A549 (cell line): ENCODE measurements at regions not wholly inside any gene's neighbourhood (a gene's known extent, or its start where the extent isn't known, plus 50 kb on each side); places are given as distances from the start of the nearest gene placed in this dataset.

Experiments
- ATAC-seq, 2 experiments: fragments of 200-7000 bp in 1 of 2; fragments of >200 bp in 1 of 2; cut with Nextera tagmentation in 1 of 2; cut with Tn5 transposase in 1 of 2; 3 replicates each; pipeline versions ENCODE4 v1.8.0 to v1.9.1; 2018 to 2020; ENCODE audit warnings: mild to moderate bottlenecking in 1 of 2, moderate library complexity in 1 of 2
- CTCF ChIA-PET: fragments of 300-600 bp; sonication (Branson Sonifier 250); formaldehyde crosslinking; extraction: SDS; loops from one replicate; lab custom pipeline; 2021; ENCODE audit warnings: antibody characterized with exemption, inconsistent platforms; lab: Yijun Ruan, JAX
- POLR2A ChIA-PET: fragments of 350-600 bp; formaldehyde crosslinking; extraction: SDS; loops from one replicate; lab custom pipeline; 2021; ENCODE audit warnings: antibody characterized with exemption, inconsistent platforms; lab: Yijun Ruan, JAX
- DNase-seq, 2 experiments: peaks; one replicate each; pipeline versions ENCODE4 v3.0.0 to v3.0.0-alpha.2; 2011 to 2016; ENCODE audit warnings: low read depth in 1 of 2, low spot score in 1 of 2
- FAIRE-seq: peaks from 2 replicates; lab custom pipeline; 2011; peaks lifted over from hg19 to GRCh38; lab: Jason Lieb, UNC
- H3K27ac ChIP-seq, 2 experiments: fragments of >200 bp; sonication (Bioruptor Twin); formaldehyde crosslinking; 3 replicates each; pipeline ENCODE4 v1.5.1; 2016 to 2017
- H3K4me1 ChIP-seq: fragments of >200 bp; sonication (Bioruptor Twin); formaldehyde crosslinking; 3 replicates; pipeline ENCODE4 v1.6.1; 2016
- H3K4me2 ChIP-seq: fragments of >200 bp; sonication (Bioruptor Twin); formaldehyde crosslinking; 3 replicates; pipeline ENCODE4 v1.6.1; 2016
- H3K4me3 ChIP-seq: fragments of >200 bp; sonication (Bioruptor Twin); formaldehyde crosslinking; 3 replicates; pipeline ENCODE4 v1.5.1; 2016
- H3K9me3 ChIP-seq: fragments of >200 bp; sonication (Bioruptor Twin); formaldehyde crosslinking; 3 replicates; pipeline ENCODE4 v1.6.1; 2016
- ATOH8 ChIP-seq: fragments of 250-450 bp; sonication (Bioruptor Pico); IDR thresholded peaks from 2 replicates; pipeline ENCODE4 v1.5.0; 2020; ENCODE audit warnings: low read depth, mild to moderate bottlenecking, moderate library complexity
- BCL3 ChIP-seq: fragments of >200 bp; sonication (Bioruptor Twin); formaldehyde crosslinking; IDR thresholded peaks from 3 replicates; pipeline ENCODE4 v1.6.1; 2016
- CBX8 ChIP-seq: fragments of 200-600 bp; sonication (generic); IDR thresholded peaks from 2 replicates; pipeline ENCODE4 v1.6.1; 2016
- ELK1 ChIP-seq: fragments of 150-350 bp; IDR thresholded peaks from 2 replicates; pipeline ENCODE4 v1.6.1; 2014; ENCODE audit warnings: low read depth, mild to moderate bottlenecking, low read length
- EP300 ChIP-seq, 2 experiments: fragments of >200 bp; sonication (Bioruptor Twin); formaldehyde crosslinking; IDR thresholded peaks; 2 replicates in 1 of 2; 3 replicates in 1 of 2; pipeline ENCODE4 v1.6.1; 2016 to 2017
- ESRRA ChIP-seq: fragments of 150-350 bp; IDR thresholded peaks from 2 replicates; pipeline ENCODE4 v1.6.1; 2014; ENCODE audit warnings: mild to moderate bottlenecking, low read length, borderline replicate concordance
- FOXS1 ChIP-seq: fragments of 250-450 bp; sonication (Bioruptor Pico); IDR thresholded peaks from 2 replicates; pipeline ENCODE4 v1.5.0; 2020; ENCODE audit warnings: mild to moderate bottlenecking, moderate library complexity
- HDAC2 ChIP-seq: fragments of 200-600 bp; sonication (generic); IDR thresholded peaks from 2 replicates; pipeline ENCODE4 v1.6.1; 2016
- HEYL ChIP-seq: fragments of 250-450 bp; sonication (Bioruptor Pico); IDR thresholded peaks from 2 replicates; pipeline ENCODE4 v1.8.0; 2021; ENCODE audit warnings: mild to moderate bottlenecking, moderate library complexity
- HOXB5 ChIP-seq: fragments of 250-450 bp; sonication (Bioruptor Pico); IDR thresholded peaks from 2 replicates; pipeline ENCODE4 v1.5.0; 2020; ENCODE audit warnings: mild to moderate bottlenecking, moderate library complexity
- KDM1A ChIP-seq: fragments of 200-600 bp; sonication (generic); IDR thresholded peaks from 2 replicates; pipeline ENCODE4 v1.6.1; 2016; ENCODE audit warnings: low read depth, mild to moderate bottlenecking
- MAFK ChIP-seq: fragments of 450-650 bp; IDR thresholded peaks from 2 replicates; pipeline ENCODE4 v1.6.1; 2014; ENCODE audit not compliant: partially characterized antibody
- MAX ChIP-seq: IDR thresholded peaks from 2 replicates; pipeline ENCODE4 v1.6.1; 2012
- MAZ ChIP-seq: fragments of 150-350 bp; IDR thresholded peaks from 2 replicates; pipeline ENCODE4 v1.6.1; 2014; ENCODE audit warnings: antibody characterized with exemption, low read depth, low read length, borderline replicate concordance
- MYC ChIP-seq: IDR thresholded peaks from 2 replicates; pipeline ENCODE4 v1.6.1; 2012; ENCODE audit warnings: mild to moderate bottlenecking, inconsistent platforms, low read length, improper control_type of control experiment, borderline replicate concordance
- NFE2L2 ChIP-seq: fragments of 150-350 bp; conservative IDR thresholded peaks from 2 replicates; pipeline ENCODE4 v1.6.1; 2014; ENCODE audit warnings: low read length
- NPAS2 ChIP-seq: fragments of 250-450 bp; sonication (Bioruptor Pico); IDR thresholded peaks from 2 replicates; pipeline ENCODE4 v1.8.0; 2022; ENCODE audit warnings: mild to moderate bottlenecking, moderate library complexity, borderline replicate concordance
- NR3C1 ChIP-seq: fragments of >200 bp; sonication (Bioruptor Twin); formaldehyde crosslinking; IDR thresholded peaks from 3 replicates; pipeline ENCODE4 v1.6.1; 2017
- RAD21 ChIP-seq, 2 experiments: fragments of >200 bp in 1 of 2; sonication (Bioruptor Twin) in 1 of 2; formaldehyde crosslinking in 1 of 2; IDR thresholded peaks in 1 of 2; conservative IDR thresholded peaks in 1 of 2; 2 replicates in 1 of 2; 3 replicates in 1 of 2; pipeline ENCODE4 v1.6.1; 2012 to 2018; ENCODE audit warnings: inconsistent platforms in 1 of 2
- RNF2 ChIP-seq: fragments of 200-600 bp; sonication (generic); IDR thresholded peaks from 2 replicates; pipeline ENCODE4 v1.6.1; 2016; ENCODE audit warnings: low read depth, mild to moderate bottlenecking, antibody characterized with exemption, moderate library complexity, borderline replicate concordance
- ZNF302 ChIP-seq: fragments of 250-450 bp; sonication (Bioruptor Pico); IDR thresholded peaks from 2 replicates; pipeline ENCODE4 v1.9.0; 2021; ENCODE audit warnings: inconsistent platforms, mild to moderate bottlenecking, moderate library complexity
- WGBS: methylation state at CpG from one replicate; pipeline ENCODE4 v1.1.6; 2017; ENCODE audit errors: missing lambda C conversion rate; 5-methylcytosine and 5-hydroxymethylcytosine counted together

- TF ChIP-seq ZNF302 (CRISPR knock-in tag) (no peak), EP300 (IDR thresholded peaks at IDR 0.05) (no peak), ELK1 (no peak), RAD21 (conservative IDR thresholded peaks at IDR 0.05 in 1 of 2, IDR thresholded peaks at IDR 0.05 in 1 of 2) (no peak)
Measured at GRCh38 chr4:123770884-123771283, 374.3 kb downstream of the SPRY1 start (continued).

- Histone ChIP-seq H3K4me1 (no peaks in the 10 kb centered on the region), H3K9me3 (no peaks in the 10 kb centered on the region), H3K4me2 (no peak overlapping the region), H3K27ac (no peak overlapping the region), H3K4me3 (no peak overlapping the region)
- WGBS, result 80% methylated on average over 1 of the region's 1 CpG
- CTCF ChIA-PET, result interaction anchor here (0.6 kb wide), 1 partner anchor 677 kb away, joined by 3 read pairs; no protein-coding TSS in a partner anchor
- TF ChIP-seq HDAC2, result no peak
- no peak for TF ChIP-seq HOXB5 (CRISPR knock-in tag)
- no peak for TF ChIP-seq NPAS2 (CRISPR knock-in tag)
- no peak for TF ChIP-seq MYC
- TF ChIP-seq KDM1A, result no peak
- no peak for TF ChIP-seq BCL3
- no peak for TF ChIP-seq MAX
- no peak for TF ChIP-seq CBX8
- TF ChIP-seq EP300 (IDR thresholded peaks at IDR 0.05), result no peak
- FAIRE-seq (no peak), ATAC-seq (no peak), DNase-seq (no peak)
- POLR2A ChIA-PET, result no interaction called here
Measured at GRCh38 chr4:123776267-123776666, 379.7 kb downstream of the SPRY1 start.

GRCh38 chr4:123777373-123777772 is 380.8 kb downstream of the SPRY1 start:
- POLR2A ChIA-PET, result no interaction called here
- CTCF ChIA-PET, result interaction anchor here (0.6 kb wide), 1 partner anchor 335 kb away, joined by 3 read pairs; no protein-coding TSS in a partner anchor
- Histone ChIP-seq H3K27ac (no peak overlapping the region), H3K4me2 (no peak overlapping the region), H3K4me3 (no peak overlapping the region), H3K9me3 (no peaks in the 10 kb centered on the region), H3K4me1 (no peaks in the 10 kb centered on the region)
- 81% methylated on average over 1 of the region's 1 CpG for WGBS
- no peak for FAIRE-seq
- TF ChIP-seq RNF2, result no peak
- no peak for TF ChIP-seq HDAC2
- TF ChIP-seq FOXS1 (CRISPR knock-in tag), result no peak
- no peak for TF ChIP-seq MAZ
- TF ChIP-seq NR3C1, result no peak
- no peak for TF ChIP-seq MAFK
- no peak for TF ChIP-seq HEYL (CRISPR knock-in tag)
- no peak for TF ChIP-seq ESRRA
- no peak for TF ChIP-seq CBX8
- TF ChIP-seq RAD21 (conservative IDR thresholded peaks at IDR 0.05 in 1 of 2, IDR thresholded peaks at IDR 0.05 in 1 of 2), result no peak
- no peak for TF ChIP-seq ZNF302 (CRISPR knock-in tag)
- no peak for TF ChIP-seq ATOH8
- TF ChIP-seq NFE2L2, result no peak
- no peak for ATAC-seq
- DNase-seq, result no peak
